Endodermal cell (in vitro differentiated cells): ENCODE measurements at regions not wholly inside any gene's neighbourhood (a gene's known extent, or its start where the extent isn't known, plus 50 kb on each side); places are given as distances from the start of the nearest gene placed in this dataset.
"Not testable (repeated sequence)": the region's sequence is repeated elsewhere in the genome, so short reads cannot be mapped to it uniquely, and the experiment has no call there.

Experiments used
- DNase-seq: peaks from one replicate; pipeline ENCODE4 v3.0.0-alpha.2; 2017
- H3K27ac ChIP-seq: 2 replicates; pipeline ENCODE4 v1.5.1; 2013; ENCODE audit warnings: mild to moderate bottlenecking, low read depth, low read length, moderate library complexity
- H3K27me3 ChIP-seq: 2 replicates; pipeline ENCODE4 v1.6.1; 2013; ENCODE audit warnings: mild to moderate bottlenecking, low read length, moderate library complexity; ENCODE audit not compliant: insufficient read depth, control insufficient read depth, poor library complexity, severe bottlenecking
- H3K36me3 ChIP-seq: 2 replicates; pipeline ENCODE4 v1.7.0; 2013; ENCODE audit warnings: mild to moderate bottlenecking, low read length, moderate library complexity; ENCODE audit not compliant: control insufficient read depth, insufficient read depth
- H3K4me1 ChIP-seq: one replicate; pipeline ENCODE4 v1.7.0; 2013; ENCODE audit warnings: low read length; ENCODE audit not compliant: control insufficient read depth, insufficient read depth
- H3K4me3 ChIP-seq: 2 replicates; pipeline ENCODE4 v1.5.1; 2013; ENCODE audit warnings: mild to moderate bottlenecking, low read length, moderate library complexity
- H3K9ac ChIP-seq: 2 replicates; pipeline ENCODE4 v1.6.1; 2013; ENCODE audit warnings: mild to moderate bottlenecking, low read length, moderate library complexity; ENCODE audit not compliant: poor library complexity, severe bottlenecking; ENCODE audit errors: extremely low read depth
- H3K9me3 ChIP-seq: 2 replicates; pipeline ENCODE4 v1.6.1; 2013; ENCODE audit warnings: mild to moderate bottlenecking, low read length, moderate library complexity; ENCODE audit not compliant: control insufficient read depth
- H3K27ac Mint-ChIP-seq: 2 replicates; pipeline ENCODE4 v1.8.0; 2020; ENCODE audit warnings: mixed read lengths
- H3K27me3 Mint-ChIP-seq: 2 replicates; pipeline ENCODE4 v1.8.0; 2021; ENCODE audit warnings: mild to moderate bottlenecking, mixed read lengths; ENCODE audit not compliant: insufficient read depth
- H3K36me3 Mint-ChIP-seq: 2 replicates; pipeline ENCODE4 v1.8.0; 2020; ENCODE audit warnings: low read depth, mixed read lengths
- H3K4me1 Mint-ChIP-seq: 2 replicates; pipeline ENCODE4 v1.8.0; 2020; ENCODE audit warnings: mixed read lengths
- H3K4me3 Mint-ChIP-seq: 2 replicates; pipeline ENCODE4 v1.8.0; 2020; ENCODE audit warnings: mild to moderate bottlenecking, moderate library complexity, mixed read lengths
- H3K9me3 Mint-ChIP-seq: 2 replicates; pipeline ENCODE4 v1.8.0; 2020; ENCODE audit warnings: mild to moderate bottlenecking, mixed read lengths
- CTCF ChIP-seq: fragments of 200-600 bp; sonication (generic); conservative IDR thresholded peaks from 2 replicates; pipeline ENCODE4 v1.5.0; 2021; ENCODE audit warnings: antibody characterized with exemption, mild to moderate bottlenecking
- WGBS, 2 experiments: methylation state at CpG; one replicate each; pipeline versions ENCODE4 v1.1.5 to v1.1.7; 2013; ENCODE audit warnings: missing lambda C conversion rate in 2 of 2, mixed read lengths in 1 of 2; ENCODE audit not compliant: insufficient coverage in 1 of 2, insufficient read length in 1 of 2; 5-methylcytosine and 5-hydroxymethylcytosine counted together

- Histone ChIP-seq H3K4me1 (no peaks in the 10 kb centered on the region), H3K36me3 (no peaks in the 10 kb centered on the region), H3K27me3 (no peaks in the 10 kb centered on the region), H3K27ac (no peak overlapping the region), H3K9ac (no peak overlapping the region), H3K4me3 (no peak overlapping the region), H3K9me3 (no peaks in the 10 kb centered on the region)
- Mint-ChIP-seq H3K36me3 (no peaks in the 10 kb centered on the region), H3K9me3 (peaks cover 3% of the 10 kb centered on the region), H3K27ac (no peak overlapping the region), H3K4me3 (no peak overlapping the region), H3K27me3 (no peaks in the 10 kb centered on the region), H3K4me1 (no peaks in the 10 kb centered on the region)
- 91 to 100% methylated on average over 2 of the region's 2 CpGs for WGBS, 2 experiments
- no peak for TF ChIP-seq CTCF
- DNase-seq = no peak
These were observed 93.0 kb upstream of the PRKG2 start for GRCh38 chr4:81307991-81308390.

GRCh38 chr4:81304871-81305270 is 89.8 kb upstream of the PRKG2 start:
- no peak for TF ChIP-seq CTCF

GRCh38 chr4:81300352-81300751 is 85.3 kb upstream of the PRKG2 start:
- not testable (repeated sequence) for H3K36me3 ChIP-seq, H3K4me1 ChIP-seq, H3K27me3 Mint-ChIP-seq, H3K9ac ChIP-seq, H3K27ac Mint-ChIP-seq, H3K4me3 ChIP-seq, H3K4me3 Mint-ChIP-seq, H3K4me1 Mint-ChIP-seq, DNase-seq, H3K27me3 ChIP-seq, H3K36me3 Mint-ChIP-seq, H3K27ac ChIP-seq
- peaks cover 31% of the 10 kb centered on the region for H3K9me3 Mint-ChIP-seq
- WGBS, 2 experiments = 92 to 95% methylated on average over 4 of the region's 4 CpGs
- H3K9me3 ChIP-seq = peaks cover 16% of the 10 kb centered on the region

More at GRCh38 chr4:81304871-81305270, 89.8 kb upstream of the PRKG2 start:
- no peaks in the 10 kb centered on the region for H3K9me3 ChIP-seq
- Mint-ChIP-seq H3K27ac (no peak overlapping the region), H3K4me3 (no peak overlapping the region), H3K9me3 (no peaks in the 10 kb centered on the region), H3K27me3 (peaks cover 2% of the 10 kb centered on the region), H3K4me1 (no peaks in the 10 kb centered on the region), H3K36me3 (no peaks in the 10 kb centered on the region)
- WGBS, 2 experiments = 92% methylated on average over 4 of the region's 4 CpGs; no CpG with 5 or more reads in 1 of the 2 experiments
- no peak overlapping the region for H3K9ac ChIP-seq
- H3K4me1 ChIP-seq = no peaks in the 10 kb centered on the region
- no peak overlapping the region for H3K27ac ChIP-seq
- no peak for DNase-seq
- no peaks in the 10 kb centered on the region for H3K27me3 ChIP-seq
- no peaks in the 10 kb centered on the region for H3K36me3 ChIP-seq
- no peak overlapping the region for H3K4me3 ChIP-seq

GRCh38 chr4:81290813-81291212 is 75.8 kb upstream of the PRKG2 start:
- Mint-ChIP-seq H3K36me3 (no peaks in the 10 kb centered on the region), H3K27ac (no peak overlapping the region), H3K4me1 (no peaks in the 10 kb centered on the region), H3K9me3 (no peaks in the 10 kb centered on the region), H3K27me3 (peaks cover 3% of the 10 kb centered on the region), H3K4me3 (no peak overlapping the region)
- no peaks in the 10 kb centered on the region for H3K27me3 ChIP-seq
- no peak overlapping the region for H3K9ac ChIP-seq
- TF ChIP-seq CTCF = no peak
- H3K9me3 ChIP-seq = no peaks in the 10 kb centered on the region
- no peaks in the 10 kb centered on the region for H3K4me1 ChIP-seq
- H3K36me3 ChIP-seq = no peaks in the 10 kb centered on the region
- no peak overlapping the region for H3K27ac ChIP-seq
- H3K4me3 ChIP-seq = no peak overlapping the region
- DNase-seq = no peak
